ENCODE measurements at regions not wholly inside any gene's neighbourhood (a gene's known extent, or its start where the extent isn't known, plus 50 kb on each side); places are given as distances from the start of the nearest gene placed in this dataset.
"Not testable (repeated sequence)": the region's sequence is repeated elsewhere in the genome, so short reads cannot be mapped to it uniquely, and the experiment has no call there.

DNA sequence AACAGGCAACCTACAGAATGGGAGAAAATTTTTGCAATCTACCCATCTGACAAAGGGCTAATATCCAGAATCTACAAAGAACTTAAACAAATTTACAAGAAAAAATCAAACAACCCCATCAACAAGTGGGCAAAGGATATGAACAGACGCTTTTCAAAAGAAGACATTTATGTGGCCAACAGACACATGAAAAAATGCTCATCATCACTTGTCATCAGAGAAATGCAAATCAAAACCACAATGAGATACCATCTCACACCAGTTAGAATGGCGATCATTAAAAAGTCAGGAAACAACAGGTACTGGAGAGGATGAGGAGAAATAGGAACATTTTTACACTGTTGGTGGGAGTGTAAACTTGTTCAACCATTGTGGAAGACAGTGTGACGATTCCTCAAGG lies 321.6 kb downstream of the RPLP1 start:
- DNase-seq: not testable (repeated sequence)

DNA sequence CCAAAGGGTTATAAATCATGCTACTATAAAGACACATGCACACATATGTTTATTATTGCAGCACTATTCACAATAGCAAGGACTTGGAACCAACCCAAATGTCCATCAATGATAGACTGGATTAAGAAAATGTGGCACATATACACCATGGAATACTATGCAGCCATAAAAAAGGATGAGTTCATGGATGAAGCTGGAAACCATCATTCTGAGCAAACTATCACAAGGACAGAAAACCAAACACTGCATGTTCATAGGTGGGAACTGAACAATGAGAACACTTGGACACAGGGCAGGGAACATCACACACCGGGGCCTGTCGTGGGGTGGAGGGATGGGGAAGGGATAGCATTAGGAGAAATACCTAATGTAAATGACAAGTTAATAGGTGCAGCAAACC lies 322.1 kb downstream of the RPLP1 start:
- DNase-seq: not testable (repeated sequence)

DNA sequence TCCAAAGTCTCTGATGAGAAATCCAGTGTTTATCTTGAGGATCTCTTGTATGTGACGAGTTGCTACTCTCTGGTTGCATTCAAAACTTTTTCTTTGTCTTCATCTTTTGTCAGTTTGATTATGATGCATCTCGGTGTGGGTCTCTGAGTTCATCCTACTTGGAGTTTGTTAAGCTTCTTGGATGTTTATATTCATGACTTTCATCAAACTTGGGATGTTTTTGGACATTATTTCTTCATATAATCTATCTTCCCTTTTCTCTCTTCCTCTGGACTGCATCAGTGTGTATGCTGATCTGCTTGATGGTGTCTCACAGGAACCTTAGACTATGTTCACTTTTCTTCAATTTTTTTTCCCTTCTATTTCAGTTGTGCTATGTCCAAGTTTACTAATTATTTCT lies 320.4 kb downstream of the TLE3 start:
- DNase-seq: no peak

DNA sequence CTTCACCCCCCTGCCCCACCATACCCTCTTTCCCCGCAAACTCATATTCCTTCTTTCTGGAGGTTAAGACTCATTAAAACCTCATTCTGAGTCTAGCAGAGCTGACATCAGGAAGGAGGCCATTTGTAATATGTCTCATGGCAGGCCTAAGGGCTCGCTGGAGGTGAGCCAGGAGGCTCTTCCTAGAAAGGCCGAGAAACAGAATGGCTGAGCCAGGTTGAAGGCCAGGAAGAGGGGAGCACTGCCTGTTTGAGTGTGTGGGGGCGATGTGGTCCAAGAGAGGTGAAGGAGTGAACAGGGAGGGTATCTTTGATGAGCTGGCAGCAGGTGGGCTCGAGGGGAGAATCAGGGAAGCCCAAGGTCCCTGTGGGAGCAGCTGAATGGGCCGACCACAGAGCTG lies 317.3 kb downstream of the TLE3 start:
- DNase-seq: peak; percentile 52

- DNase-seq: no peak
Measured at GRCh38 chr15:69780981-69781380, 316.7 kb downstream of the TLE3 start.

- DNase-seq: no peak
Measured at GRCh38 chr15:69781411-69782125, 316.1 kb downstream of the TLE3 start.

DNA sequence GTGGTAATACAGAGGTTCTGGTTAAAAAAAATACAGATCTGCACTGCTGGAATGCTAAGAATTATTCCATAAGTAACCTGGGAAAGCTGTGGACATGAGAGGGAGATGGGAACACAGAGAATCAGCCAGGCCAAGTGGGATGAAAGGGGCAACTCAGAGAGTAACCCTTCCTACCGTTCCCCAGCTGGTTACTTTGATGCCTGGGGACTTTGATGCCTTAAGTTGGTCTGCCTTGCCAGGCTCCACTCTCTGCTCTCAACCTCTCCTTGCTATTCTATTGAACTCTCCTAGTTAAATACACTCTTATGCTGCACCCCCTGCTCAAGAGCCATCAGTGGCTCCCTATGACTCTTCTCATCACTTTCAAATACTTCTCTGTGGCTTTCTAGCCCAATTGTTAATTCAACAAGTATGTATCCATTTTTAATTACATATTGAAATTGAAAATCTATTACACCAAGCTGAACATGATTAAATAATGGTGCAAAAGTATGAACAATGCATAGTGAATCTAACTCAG lies 315.5 kb downstream of the TLE3 start:
- no peak for DNase-seq

GRCh38 chr15:69782809-69783208 lies 314.9 kb downstream of the TLE3 start:
- no peak for DNase-seq

GRCh38 chr15:69783211-69783610 lies 314.5 kb downstream of the TLE3 start:
- DNase-seq: no peak

DNA sequence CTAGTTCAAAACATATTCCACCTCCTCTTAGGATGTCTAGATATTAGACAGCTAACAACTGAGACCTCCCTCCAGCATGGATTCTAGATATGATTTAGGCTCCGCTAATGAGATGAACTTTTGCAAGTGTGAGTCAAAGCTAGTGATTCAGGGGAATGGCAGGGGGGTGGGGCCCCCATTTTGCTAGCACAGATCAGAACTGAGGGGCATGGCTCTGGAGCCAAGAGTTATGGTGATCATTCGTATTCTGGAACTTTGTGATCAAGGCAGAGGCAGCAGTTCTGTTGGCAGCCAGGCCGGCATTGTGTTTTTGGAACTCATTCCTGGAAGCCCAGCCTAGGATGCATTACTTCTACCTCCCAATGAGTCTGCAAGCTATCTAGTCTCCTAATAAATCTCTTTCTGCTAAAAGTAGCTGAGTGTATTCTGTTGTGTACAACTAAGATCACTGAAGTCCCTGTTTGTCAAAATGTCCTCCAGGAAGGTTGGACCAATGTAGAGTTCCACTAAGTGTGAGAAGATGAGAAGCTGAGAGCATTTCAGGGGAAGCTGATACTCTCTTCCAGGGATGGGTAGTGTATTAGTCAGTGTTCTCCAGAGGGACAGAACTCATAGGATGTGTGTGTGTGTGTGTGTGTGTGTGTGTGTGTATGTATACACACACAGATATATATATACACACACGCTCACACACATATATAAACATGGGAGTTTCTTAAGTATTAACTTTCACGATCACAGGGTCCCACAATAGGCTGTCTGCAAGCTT lies 312.7 kb downstream of the TLE3 start:
- peak; percentile 77 for DNase-seq

- no peak for DNase-seq
Measured at GRCh38 chr15:69786136-69786701, 311.5 kb downstream of the TLE3 start.

DNA sequence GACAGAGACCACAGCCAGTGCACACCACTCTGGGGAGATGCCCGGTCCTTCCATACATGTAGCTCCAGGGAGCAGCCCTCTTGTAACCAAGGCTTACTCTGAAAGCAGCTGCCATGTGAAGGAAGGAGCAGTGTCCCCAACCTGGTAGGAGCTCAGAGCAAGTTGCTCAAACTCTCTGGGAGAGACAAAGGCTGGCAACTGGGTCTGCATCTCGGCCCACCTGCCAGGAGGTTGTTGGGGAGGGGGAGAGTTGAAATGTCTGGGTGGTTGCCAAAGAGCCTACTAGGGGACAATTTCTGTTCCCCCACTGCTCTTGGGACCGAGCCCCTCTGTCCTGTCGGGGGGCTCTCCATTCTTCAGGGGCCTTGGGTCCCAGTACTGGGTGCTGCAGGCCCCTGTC lies 309.9 kb downstream of the TLE3 start:
- DNase-seq: no peak

GRCh38 chr15:69789648-69790393 lies 307.9 kb downstream of the TLE3 start:
- DNase-seq: no peak

- DNase-seq: no peak
Measured at GRCh38 chr15:69790632-69791031, 307.1 kb downstream of the TLE3 start.

DNA sequence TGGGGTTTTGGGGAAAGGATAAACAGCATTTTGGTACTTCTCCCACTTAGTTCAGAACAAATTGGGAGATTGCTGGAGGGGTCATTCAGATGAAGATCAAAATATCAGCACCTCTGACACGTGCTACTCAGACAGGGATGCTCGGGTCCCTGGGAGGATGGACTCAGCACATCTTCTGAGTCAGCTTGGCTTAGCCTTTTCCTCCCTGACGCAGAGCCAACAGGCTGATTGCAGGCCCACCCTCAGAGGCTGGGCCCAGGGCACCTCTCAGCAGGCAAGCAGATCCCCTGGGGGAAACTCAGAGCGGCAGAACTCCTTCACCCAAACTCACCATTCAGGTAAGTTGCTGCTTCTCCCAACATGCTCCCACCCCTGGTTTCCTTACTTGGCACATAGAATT lies 304.9 kb downstream of the TLE3 start:
- DNase-seq: no peak

GRCh38 chr15:69793431-69793780 lies 304.3 kb downstream of the TLE3 start:
- DNase-seq: no peak

DNA sequence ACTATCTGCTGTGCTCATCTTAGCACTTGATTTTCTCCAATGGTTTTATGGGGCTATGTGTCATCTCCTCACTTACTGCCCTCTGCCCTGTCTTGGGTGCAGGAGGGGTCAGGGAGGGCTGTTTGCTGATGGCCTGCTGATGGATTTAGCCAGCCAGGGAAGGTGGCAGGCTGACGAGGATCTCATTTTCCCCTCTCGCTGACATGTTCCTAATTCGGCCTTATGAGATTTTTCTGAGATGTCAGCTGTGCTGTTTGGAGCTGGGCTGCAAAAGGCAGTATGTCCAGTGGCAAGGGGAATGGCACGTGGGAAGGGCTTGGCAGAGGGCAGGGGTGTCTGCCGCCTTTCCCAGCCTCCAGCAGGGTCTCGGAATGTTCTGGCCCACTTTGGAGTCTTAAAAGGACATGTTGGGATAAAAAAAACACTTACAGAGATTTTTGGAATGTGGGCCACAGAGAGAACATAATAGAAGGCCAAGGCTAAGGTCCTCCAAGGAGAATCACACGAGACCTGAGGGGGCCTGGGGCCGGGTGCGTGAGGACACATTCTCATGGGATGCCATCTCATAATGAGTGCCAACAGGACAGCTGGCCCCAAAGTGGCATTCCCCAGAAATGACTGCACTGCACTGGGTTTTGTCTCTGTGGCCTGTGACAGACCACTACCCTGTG lies 303.8 kb downstream of the TLE3 start:
- DNase-seq: no peak

GRCh38 chr15:69794645-69795469 lies 302.9 kb downstream of the TLE3 start:
- DNase-seq: peak; percentile 81

- no peak for DNase-seq
Measured at GRCh38 chr15:69795601-69796000, 302.1 kb downstream of the TLE3 start.

GRCh38 chr15:69797051-69797595 lies 300.6 kb downstream of the TLE3 start:
- DNase-seq: no peak

DNA sequence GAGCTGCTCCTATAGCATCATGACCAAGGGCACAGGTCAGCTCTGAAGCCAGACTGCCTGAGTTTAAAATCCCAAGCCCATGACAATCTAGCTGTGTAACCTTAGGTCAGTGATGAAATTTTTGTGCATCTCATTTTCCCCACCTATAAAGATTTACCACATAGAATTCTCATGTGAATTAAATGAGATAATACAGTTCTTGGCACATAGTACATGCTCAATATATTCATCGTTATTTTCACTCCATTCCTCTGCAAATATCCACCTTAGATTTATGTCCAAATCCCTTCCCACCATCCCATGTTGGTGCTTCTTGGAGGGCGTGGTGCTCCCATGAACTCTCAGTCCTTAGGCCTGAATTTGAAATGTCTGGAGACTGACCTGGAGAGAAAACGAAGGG lies 300.1 kb downstream of the TLE3 start:
- no peak for DNase-seq
